H1 (cell line): ENCODE measurements at regions not wholly inside any gene's neighbourhood (a gene's known extent, or its start where the extent isn't known, plus 50 kb on each side); places are given as distances from the start of the nearest gene placed in this dataset.

ENCODE experiments used
- CTCF ChIA-PET: fragments of 300-600 bp; sonication (Branson Sonifier 250); formaldehyde crosslinking; loops from one replicate; lab custom pipeline; 2021; ENCODE audit not compliant: partially characterized antibody; lab: Charles Lee
- POLR2A ChIA-PET: fragments of 300-600 bp; sonication (Branson Sonifier 250); formaldehyde crosslinking; loops from one replicate; lab custom pipeline; 2021; ENCODE audit warnings: inconsistent platforms; ENCODE audit not compliant: partially characterized antibody; lab: Charles Lee
- DNase-seq, 2 experiments: peaks; one replicate each; pipeline versions ENCODE4 v3.0.0 to v3.0.0-alpha.2; 2010 to 2022; ENCODE audit warnings: low spot score in 2 of 2, low read depth in 1 of 2, mixed read lengths in 1 of 2
- FAIRE-seq: peaks from 2 replicates; lab custom pipeline; 2011; peaks lifted over from hg19 to GRCh38; lab: Jason Lieb, UNC
- H2AFZ ChIP-seq: 2 replicates; pipeline ENCODE4 v1.8.1; 2012; ENCODE audit warnings: low read length, inconsistent platforms
- H2AK5ac ChIP-seq: 2 replicates; pipeline ENCODE4 v1.6.1; 2013; ENCODE audit warnings: low read depth, low read length
- H2BK120ac ChIP-seq: replicated peaks from 2 replicates; pipeline ENCODE3; 2013; ENCODE audit warnings: low read depth, low read length, inconsistent platforms
- H2BK12ac ChIP-seq: 2 replicates; pipeline ENCODE4 v1.6.1; 2013; ENCODE audit warnings: low read depth, low read length
- H2BK15ac ChIP-seq: 2 replicates; pipeline ENCODE4 v1.6.1; 2013; ENCODE audit warnings: low read length
- H2BK20ac ChIP-seq: 2 replicates; pipeline ENCODE4 v1.6.1; 2013; ENCODE audit warnings: low read length
- H2BK5ac ChIP-seq: 2 replicates; pipeline ENCODE4 v1.6.1; 2013; ENCODE audit warnings: low read depth, low read length
- H3K14ac ChIP-seq: 2 replicates; pipeline ENCODE4 v1.6.1; 2013; ENCODE audit warnings: inconsistent platforms; ENCODE audit not compliant: insufficient read length
- H3K18ac ChIP-seq: 2 replicates; pipeline ENCODE4 v1.6.1; 2013; ENCODE audit warnings: low read length; ENCODE audit errors: extremely low read depth
- H3K23ac ChIP-seq: 2 replicates; pipeline ENCODE4 v1.6.1; 2013; ENCODE audit warnings: inconsistent platforms; ENCODE audit not compliant: insufficient read length
- H3K23me2 ChIP-seq: 2 replicates; pipeline ENCODE4 v1.6.1; 2013; ENCODE audit warnings: low read depth, low read length
- H3K27ac ChIP-seq: 2 replicates; pipeline ENCODE4 v1.6.1; 2011; ENCODE audit warnings: low read depth, low read length, inconsistent platforms
- H3K27me3 ChIP-seq, 4 experiments: replicated peaks in 1 of 4; 1 replicate in 1 of 4; 2 replicates in 3 of 4; pipeline versions ENCODE4 v1.6.1 to v1.8.1; 2011 to 2013; ENCODE audit warnings: low read length in 3 of 4, mild to moderate bottlenecking in 3 of 4, inconsistent platforms in 2 of 4, mixed read lengths in 2 of 4, moderate library complexity in 1 of 4; ENCODE audit not compliant: control insufficient read depth in 3 of 4, insufficient read depth in 3 of 4; ENCODE audit errors: extremely low read depth in 1 of 4
- H3K36me3 ChIP-seq, 4 experiments: 2 replicates each; pipeline versions ENCODE4 v1.6.1 to v1.8.1; 2011 to 2013; ENCODE audit warnings: mild to moderate bottlenecking in 4 of 4, low read length in 3 of 4, moderate library complexity in 2 of 4, control low read depth in 1 of 4, inconsistent platforms in 1 of 4; ENCODE audit not compliant: insufficient read depth in 4 of 4, control insufficient read depth in 2 of 4
- H3K4ac ChIP-seq: replicated peaks from 2 replicates; pipeline ENCODE3; 2013; ENCODE audit warnings: low read length, low read depth, mixed read lengths, inconsistent platforms; ENCODE audit not compliant: insufficient read length
- H3K4me1 ChIP-seq, 4 experiments: replicated peaks in 1 of 4; 1 replicate in 1 of 4; 2 replicates in 3 of 4; pipeline versions ENCODE4 v1.6.1 to v1.8.1; 2011 to 2013; ENCODE audit warnings: low read length in 3 of 4, inconsistent platforms in 2 of 4, mixed read lengths in 1 of 4; ENCODE audit not compliant: insufficient read depth in 4 of 4, control insufficient read depth in 3 of 4
- H3K4me2 ChIP-seq, 2 experiments: 2 replicates each; pipeline versions ENCODE4 v1.6.1 to v1.8.1; 2011 to 2013; ENCODE audit warnings: low read depth in 2 of 2, low read length in 2 of 2, control low read depth in 1 of 2, inconsistent platforms in 1 of 2, mild to moderate bottlenecking in 1 of 2; ENCODE audit not compliant: insufficient read depth in 1 of 2
- H3K4me3 ChIP-seq, 4 experiments: fragments of 200-600, 300-600 bp in 1 of 4; sonication (generic), shearing (Covaris generic), sonication (Bioruptor Twin) in 1 of 4; 2 replicates each; pipeline versions ENCODE4 v1.5.1 to v1.8.1; 2011 to 2016; ENCODE audit warnings: low read length in 4 of 4, low read depth in 3 of 4, control low read depth in 2 of 4, inconsistent platforms in 2 of 4, mild to moderate bottlenecking in 2 of 4, mixed read lengths in 1 of 4, moderate library complexity in 1 of 4; ENCODE audit not compliant: insufficient read depth in 2 of 4; ENCODE audit errors: extremely low read depth in 1 of 4
- H3K56ac ChIP-seq: replicated peaks from 2 replicates; pipeline ENCODE3; 2013; ENCODE audit warnings: low read depth, mild to moderate bottlenecking, mixed read lengths, low read length, inconsistent platforms; ENCODE audit not compliant: insufficient read length
- H3K79me1 ChIP-seq: 2 replicates; pipeline ENCODE4 v1.6.1; 2013; ENCODE audit warnings: low read depth, low read length, control low read depth
- H3K79me2 ChIP-seq, 2 experiments: 2 replicates each; pipeline versions ENCODE4 v1.6.1 to v1.8.1; 2012 to 2013; ENCODE audit warnings: low read length in 2 of 2, mild to moderate bottlenecking in 2 of 2, inconsistent platforms in 1 of 2; ENCODE audit not compliant: insufficient read depth in 2 of 2, control insufficient read depth in 1 of 2
- H3K9ac ChIP-seq, 4 experiments: replicated peaks in 1 of 4; 1 replicate in 1 of 4; 2 replicates in 3 of 4; pipeline versions ENCODE4 v1.6.1 to v1.8.1; 2011 to 2013; ENCODE audit warnings: low read depth in 3 of 4, low read length in 3 of 4, control low read depth in 2 of 4, mild to moderate bottlenecking in 2 of 4, moderate library complexity in 2 of 4, inconsistent platforms in 1 of 4; ENCODE audit errors: extremely low read depth in 1 of 4
- H3K9me3 ChIP-seq, 2 experiments: 2 replicates each; pipeline versions ENCODE4 v1.6.1 to v1.8.1; 2012 to 2013; ENCODE audit warnings: mild to moderate bottlenecking in 2 of 2, moderate library complexity in 2 of 2, control low read depth in 1 of 2, inconsistent platforms in 1 of 2, low read depth in 1 of 2, low read length in 1 of 2, mixed read lengths in 1 of 2; ENCODE audit not compliant: insufficient read depth in 2 of 2
- H4K20me1 ChIP-seq, 2 experiments: replicated peaks in 1 of 2; 2 replicates each; pipeline versions ENCODE3 to v1.8.1; 2011 to 2013; ENCODE audit warnings: inconsistent platforms in 2 of 2, low read length in 2 of 2, mild to moderate bottlenecking in 1 of 2; ENCODE audit not compliant: insufficient read depth in 2 of 2, control insufficient read depth in 1 of 2
- H4K5ac ChIP-seq: 2 replicates; pipeline ENCODE4 v1.6.1; 2013; ENCODE audit warnings: low read length, low read depth, mixed read lengths, inconsistent platforms; ENCODE audit not compliant: insufficient read length
- H4K8ac ChIP-seq: 2 replicates; pipeline ENCODE4 v1.8.0; 2013; ENCODE audit warnings: mild to moderate bottlenecking, moderate library complexity, low read length, inconsistent platforms; ENCODE audit not compliant: insufficient read depth; ENCODE audit errors: extremely low read depth
- H4K91ac ChIP-seq: replicated peaks from 2 replicates; pipeline ENCODE3; 2013; ENCODE audit warnings: low read length, mixed read lengths, inconsistent platforms; ENCODE audit not compliant: insufficient read length
- ASH2L ChIP-seq: fragments of 200-600, 300-600 bp; sonication (generic); IDR thresholded peaks from one replicate; pipeline ENCODE4 v1.7.1; 2017; ENCODE audit warnings: low read length
- BRCA1 ChIP-seq: IDR thresholded peaks from 2 replicates; pipeline ENCODE4 v1.6.1; 2012; ENCODE audit warnings: low read depth, low read length, improper control_type of control experiment
- EZH2 ChIP-seq: fragments of 200-600 bp; sonication (generic); IDR thresholded peaks from 2 replicates; pipeline ENCODE4 v1.7.1; 2012; ENCODE audit warnings: low read depth, mild to moderate bottlenecking, moderate library complexity, low read length, inconsistent platforms; ENCODE audit not compliant: severe bottlenecking
- GABPA ChIP-seq: IDR thresholded peaks from 2 replicates; pipeline ENCODE4 v1.6.1; 2011; ENCODE audit warnings: mild to moderate bottlenecking, low read length, moderate library complexity, borderline replicate concordance; ENCODE audit not compliant: insufficient read depth
- KDM1A ChIP-seq: fragments of 200-600, 300-600 bp; sonication (generic); IDR thresholded peaks from 2 replicates; pipeline ENCODE4 v1.7.1; 2016; ENCODE audit warnings: mild to moderate bottlenecking, low read length, borderline replicate concordance
- PHF8 ChIP-seq: fragments of 200-600 bp; sonication (generic); conservative IDR thresholded peaks from 2 replicates; pipeline ENCODE4 v1.7.1; 2012; ENCODE audit warnings: low read depth, mild to moderate bottlenecking, inconsistent platforms, low read length, moderate library complexity
- SIRT6 ChIP-seq: IDR thresholded peaks from one replicate; pipeline ENCODE4 v1.7.1; 2012; ENCODE audit warnings: low read length, inconsistent platforms
- whole genome bisulfite sequencing, 2 experiments: shearing (Covaris generic) in 1 of 2; methylation state at CpG; one replicate each; pipeline versions ENCODE4 v1.1.6 to v1.1.7; 2013 to 2015; ENCODE audit warnings: low lambda C conversion rate in 2 of 2, mixed read lengths in 2 of 2, inconsistent platforms in 1 of 2, low coverage in 1 of 2, missing lambda C conversion rate in 1 of 2; ENCODE audit not compliant: insufficient replicate concordance in 2 of 2, insufficient coverage in 1 of 2, insufficient read length in 1 of 2; ENCODE audit errors: extremely low coverage in 1 of 2, missing lambda C conversion rate in 1 of 2; 5-methylcytosine and 5-hydroxymethylcytosine counted together
- TF ChIP-seq, protein P1 (sequence below): IDR thresholded peaks from 2 replicates; pipeline ENCODE4 v1.6.1; 2012; ENCODE audit warnings: low read length, inconsistent platforms

DNA sequence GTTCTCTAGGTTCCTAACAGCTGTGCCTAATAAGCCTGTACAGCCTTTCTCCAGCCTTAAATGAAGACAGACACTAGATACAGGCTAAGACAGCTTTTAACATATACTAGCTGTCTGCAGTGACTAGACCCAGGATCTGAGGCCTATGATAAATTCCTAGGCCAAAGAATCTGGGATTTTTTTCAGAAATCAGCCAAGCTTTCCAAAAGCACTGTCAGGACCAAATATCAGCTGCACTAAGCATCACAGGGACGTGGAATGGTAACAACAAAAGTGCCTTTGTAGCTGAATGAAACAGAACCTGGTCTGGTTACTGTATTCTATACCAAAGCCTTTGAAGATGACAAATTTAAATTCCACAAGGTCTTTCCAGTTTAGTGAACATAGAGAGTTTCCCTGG lies 77.9 kb upstream of the DOCK9 start:
- no peaks in the 10 kb centered on the region for H3K9me3 ChIP-seq
- H2BK5ac ChIP-seq: no peak overlapping the region
- H3K27ac ChIP-seq: no peak overlapping the region
- H4K5ac ChIP-seq: no peak overlapping the region
- H3K18ac ChIP-seq: no peak overlapping the region
- H4K91ac ChIP-seq: no peak overlapping the region
- no peak for DNase-seq
- no peak overlapping the region for H3K23ac ChIP-seq
- ChIA-PET POLR2A (no interaction called here), CTCF (interaction anchor here (1.1 to 1.9 kb wide), 3 partner anchors 9 to 356 kb away, joined by 3 to 6 read pairs (median 3); no protein-coding TSS in a partner anchor)
- H3K14ac ChIP-seq: no peak overlapping the region
- H3K4me3 ChIP-seq: no peak overlapping the region
- TF ChIP-seq GABPA (no peak), KDM1A (no peak), EZH2 (no peak), BRCA1 (no peak), ASH2L (no peak), SIRT6 (no peak), PHF8 (no peak)
- TF ChIP-seq, protein P1, sequence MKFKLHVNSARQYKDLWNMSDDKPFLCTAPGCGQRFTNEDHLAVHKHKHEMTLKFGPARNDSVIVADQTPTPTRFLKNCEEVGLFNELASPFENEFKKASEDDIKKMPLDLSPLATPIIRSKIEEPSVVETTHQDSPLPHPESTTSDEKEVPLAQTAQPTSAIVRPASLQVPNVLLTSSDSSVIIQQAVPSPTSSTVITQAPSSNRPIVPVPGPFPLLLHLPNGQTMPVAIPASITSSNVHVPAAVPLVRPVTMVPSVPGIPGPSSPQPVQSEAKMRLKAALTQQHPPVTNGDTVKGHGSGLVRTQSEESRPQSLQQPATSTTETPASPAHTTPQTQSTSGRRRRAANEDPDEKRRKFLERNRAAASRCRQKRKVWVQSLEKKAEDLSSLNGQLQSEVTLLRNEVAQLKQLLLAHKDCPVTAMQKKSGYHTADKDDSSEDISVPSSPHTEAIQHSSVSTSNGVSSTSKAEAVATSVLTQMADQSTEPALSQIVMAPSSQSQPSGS: no peak
- H3K23me2 ChIP-seq: no peaks in the 10 kb centered on the region
- no peak overlapping the region for H3K9ac ChIP-seq
- no peak overlapping the region for H3K4ac ChIP-seq
- 70% methylated on average over 1 of the region's 1 CpG; no CpG with 5 or more reads in 1 of the 2 experiments for WGBS, 2 experiments
- H2BK20ac ChIP-seq: no peak overlapping the region
- no peak overlapping the region for H3K56ac ChIP-seq
- H3K4me2 ChIP-seq: no peak overlapping the region
- H2BK12ac ChIP-seq: no peak overlapping the region
- peaks cover 0 to 4% (median 2%) of the 10 kb centered on the region in 4 experiments; a peak in 3 of 7 replicates for H3K4me1 ChIP-seq
- no peak for FAIRE-seq
- no peaks in the 10 kb centered on the region for H4K20me1 ChIP-seq
- no peak overlapping the region for H2BK15ac ChIP-seq
- no peak overlapping the region for H2BK120ac ChIP-seq
- H3K79me2 ChIP-seq: no peaks in the 10 kb centered on the region
- H4K8ac ChIP-seq: no peak overlapping the region
- H2AK5ac ChIP-seq: no peak overlapping the region
- no peaks in the 10 kb centered on the region for H3K36me3 ChIP-seq
- peaks cover 5% of the 10 kb centered on the region; the same call in 1 of the 2 replicates for H3K79me1 ChIP-seq
- no peak overlapping the region for H2AFZ ChIP-seq
- H3K27me3 ChIP-seq: no peaks in the 10 kb centered on the region
